ENCODE measurements at regions not wholly inside any gene's neighbourhood (a gene's known extent, or its start where the extent isn't known, plus 50 kb on each side); places are given as distances from the start of the nearest gene placed in this dataset.

DNA sequence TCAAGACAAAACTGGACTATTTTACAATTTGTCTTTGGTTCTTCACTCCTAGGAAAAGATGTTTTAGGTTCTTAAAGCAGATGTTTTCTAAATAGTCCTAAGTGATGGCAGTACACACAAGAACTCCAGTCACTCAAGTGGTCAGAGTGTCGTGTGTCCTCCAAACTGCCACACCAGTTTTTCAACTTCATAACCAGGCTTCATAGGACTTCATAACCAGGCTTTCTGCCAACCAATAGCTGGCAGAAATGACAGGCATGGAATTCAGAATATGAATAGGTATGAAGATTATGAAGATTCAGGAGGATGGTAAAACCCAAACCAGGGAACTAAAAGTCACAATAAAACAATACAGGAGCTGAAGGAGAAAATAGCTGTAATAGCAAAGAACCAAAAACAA is 721.2 kb upstream of the SEMA3D start:
- TF ChIP-seq, protein P1, sequence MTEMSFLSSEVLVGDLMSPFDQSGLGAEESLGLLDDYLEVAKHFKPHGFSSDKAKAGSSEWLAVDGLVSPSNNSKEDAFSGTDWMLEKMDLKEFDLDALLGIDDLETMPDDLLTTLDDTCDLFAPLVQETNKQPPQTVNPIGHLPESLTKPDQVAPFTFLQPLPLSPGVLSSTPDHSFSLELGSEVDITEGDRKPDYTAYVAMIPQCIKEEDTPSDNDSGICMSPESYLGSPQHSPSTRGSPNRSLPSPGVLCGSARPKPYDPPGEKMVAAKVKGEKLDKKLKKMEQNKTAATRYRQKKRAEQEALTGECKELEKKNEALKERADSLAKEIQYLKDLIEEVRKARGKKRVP (CRISPR knock-in tag; IDR thresholded peaks at IDR 0.05) = no peak
- TF ChIP-seq ZNF766 (CRISPR knock-in tag; conservative IDR thresholded peaks at IDR 0.05) = no peak
- TF ChIP-seq, protein P2, sequence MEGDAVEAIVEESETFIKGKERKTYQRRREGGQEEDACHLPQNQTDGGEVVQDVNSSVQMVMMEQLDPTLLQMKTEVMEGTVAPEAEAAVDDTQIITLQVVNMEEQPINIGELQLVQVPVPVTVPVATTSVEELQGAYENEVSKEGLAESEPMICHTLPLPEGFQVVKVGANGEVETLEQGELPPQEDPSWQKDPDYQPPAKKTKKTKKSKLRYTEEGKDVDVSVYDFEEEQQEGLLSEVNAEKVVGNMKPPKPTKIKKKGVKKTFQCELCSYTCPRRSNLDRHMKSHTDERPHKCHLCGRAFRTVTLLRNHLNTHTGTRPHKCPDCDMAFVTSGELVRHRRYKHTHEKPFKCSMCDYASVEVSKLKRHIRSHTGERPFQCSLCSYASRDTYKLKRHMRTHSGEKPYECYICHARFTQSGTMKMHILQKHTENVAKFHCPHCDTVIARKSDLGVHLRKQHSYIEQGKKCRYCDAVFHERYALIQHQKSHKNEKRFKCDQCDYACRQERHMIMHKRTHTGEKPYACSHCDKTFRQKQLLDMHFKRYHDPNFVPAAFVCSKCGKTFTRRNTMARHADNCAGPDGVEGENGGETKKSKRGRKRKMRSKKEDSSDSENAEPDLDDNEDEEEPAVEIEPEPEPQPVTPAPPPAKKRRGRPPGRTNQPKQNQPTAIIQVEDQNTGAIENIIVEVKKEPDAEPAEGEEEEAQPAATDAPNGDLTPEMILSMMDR (IDR thresholded peaks at IDR 0.05 in 2 of 3, conservative IDR thresholded peaks at IDR 0.05 in 1 of 3; ENCODE audit: insufficient read depth in 2 of 3, low read depth in 1 of 3, low read length in 3 of 3) = no peak
- TF ChIP-seq ESRRA (IDR thresholded peaks at IDR 0.05; ENCODE audit: borderline replicate concordance, low read depth) = no peak

All from K562 (cell line).